Esophagus squamous epithelium (tissue), 5 donors: ENCODE measurements at regions not wholly inside any gene's neighbourhood (a gene's known extent, or its start where the extent isn't known, plus 50 kb on each side); places are given as distances from the start of the nearest gene placed in this dataset.

ENCODE experiments used
- DNase-seq: peaks from one replicate; lab custom pipeline; 2025; lab: John Stamatoyannopoulos, UW
- H3K27ac ChIP-seq, 4 donors: fragments of 200-600 bp; sonication (generic); one replicate each; pipeline ENCODE4 v1.5.1; 2016 to 2019; ENCODE audit warnings: mild to moderate bottlenecking in 1 of 4
- H3K27me3 ChIP-seq, 4 donors: fragments of 200-600 bp; sonication (generic); 1 replicate in 3 of 4; 2 replicates in 1 of 4; pipeline versions ENCODE4 v1.5.1 to v1.6.0; 2017 to 2021; ENCODE audit warnings: antibody characterized with exemption in 1 of 4
- H3K36me3 ChIP-seq, 3 donors: fragments of 200-600 bp; sonication (generic); one replicate each; pipeline ENCODE4 v1.5.1; 2016 to 2019
- H3K4me1 ChIP-seq, 3 donors: fragments of 200-600 bp; sonication (generic); one replicate each; pipeline ENCODE4 v1.5.1; 2017 to 2019
- H3K4me3 ChIP-seq, 4 donors: fragments of 200-600 bp; sonication (generic); 1 replicate in 3 of 4; 2 replicates in 1 of 4; pipeline ENCODE4 v1.5.1; 2016 to 2019; ENCODE audit warnings: mild to moderate bottlenecking in 2 of 4, moderate library complexity in 1 of 4
- H3K9me3 ChIP-seq, 3 donors: fragments of 200-600 bp; sonication (generic); one replicate each; pipeline ENCODE4 v1.5.1; 2016 to 2019
- POLR2A ChIP-seq, 4 donors: fragments of 450-650 bp; IDR thresholded peaks; one replicate each; pipeline ENCODE4 v1.6.1; 2017; ENCODE audit warnings: antibody characterized with exemption in 4 of 4, mild to moderate bottlenecking in 4 of 4, moderate library complexity in 3 of 4
- WGBS, 2 donors: methylation state at CpG; one replicate each; pipeline ENCODE4 v1.1.5; 2018; 5-methylcytosine and 5-hydroxymethylcytosine counted together
- intact Hi-C: fragments of 100-400 bp; cut with DNase I; formaldehyde crosslinking; loops from one replicate; pipeline ENCODE4 v1.15.0; 2022
- TF ChIP-seq, protein P1 (sequence below), 6 experiments: fragments of 450-650 bp in 4 of 6; fragments of 200-600 bp in 2 of 6; sonication (generic) in 2 of 6; IDR thresholded peaks; one replicate each; pipeline ENCODE4 v1.5.1; 2016 to 2019; ENCODE audit warnings: antibody characterized with exemption in 6 of 6, mild to moderate bottlenecking in 4 of 6, moderate library complexity in 4 of 6
- donor health status: DM: yes; HTN: yes; CAD: no.

DNA sequence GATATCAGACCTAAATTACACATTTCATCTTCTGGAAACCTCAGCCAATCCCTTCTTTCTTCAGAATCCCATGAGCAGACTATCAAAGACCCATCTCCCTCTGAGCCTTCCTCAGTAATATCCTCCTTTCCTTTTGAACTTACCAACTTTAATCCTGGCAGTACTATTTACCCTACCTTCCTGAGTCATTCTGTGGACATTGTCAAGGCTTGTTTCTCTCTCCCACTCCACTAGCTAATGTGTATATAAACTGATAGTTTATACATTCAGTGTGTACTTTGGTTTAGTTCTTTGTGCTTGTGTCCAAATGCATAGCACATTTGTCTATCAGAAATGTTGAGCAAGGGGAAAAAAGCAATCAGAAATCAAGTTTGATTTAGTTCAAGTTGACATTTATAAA lies 568.3 kb downstream of the CSNK1G3 start:
- Histone ChIP-seq H3K36me3 (no peaks in the 10 kb centered on the region), H3K9me3 (no peaks in the 10 kb centered on the region), H3K27me3 (no peaks in the 10 kb centered on the region), H3K4me1 (peaks cover 0 to 19% (median 0%) of the 10 kb centered on the region in 3 donors), H3K27ac (no peak overlapping the region), H3K4me3 (no peak overlapping the region)
- intact Hi-C loops = no loop called here
- TF ChIP-seq POLR2A (IDR thresholded peaks at IDR 0.05) = no peak
- TF ChIP-seq, protein P1, sequence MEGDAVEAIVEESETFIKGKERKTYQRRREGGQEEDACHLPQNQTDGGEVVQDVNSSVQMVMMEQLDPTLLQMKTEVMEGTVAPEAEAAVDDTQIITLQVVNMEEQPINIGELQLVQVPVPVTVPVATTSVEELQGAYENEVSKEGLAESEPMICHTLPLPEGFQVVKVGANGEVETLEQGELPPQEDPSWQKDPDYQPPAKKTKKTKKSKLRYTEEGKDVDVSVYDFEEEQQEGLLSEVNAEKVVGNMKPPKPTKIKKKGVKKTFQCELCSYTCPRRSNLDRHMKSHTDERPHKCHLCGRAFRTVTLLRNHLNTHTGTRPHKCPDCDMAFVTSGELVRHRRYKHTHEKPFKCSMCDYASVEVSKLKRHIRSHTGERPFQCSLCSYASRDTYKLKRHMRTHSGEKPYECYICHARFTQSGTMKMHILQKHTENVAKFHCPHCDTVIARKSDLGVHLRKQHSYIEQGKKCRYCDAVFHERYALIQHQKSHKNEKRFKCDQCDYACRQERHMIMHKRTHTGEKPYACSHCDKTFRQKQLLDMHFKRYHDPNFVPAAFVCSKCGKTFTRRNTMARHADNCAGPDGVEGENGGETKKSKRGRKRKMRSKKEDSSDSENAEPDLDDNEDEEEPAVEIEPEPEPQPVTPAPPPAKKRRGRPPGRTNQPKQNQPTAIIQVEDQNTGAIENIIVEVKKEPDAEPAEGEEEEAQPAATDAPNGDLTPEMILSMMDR (IDR thresholded peaks at IDR 0.05) = no peak
- DNase-seq = no peak

- intact Hi-C loops = no loop called here
- no peak for DNase-seq
- Histone ChIP-seq H3K27me3 (no peaks in the 10 kb centered on the region), H3K9me3 (no peaks in the 10 kb centered on the region), H3K4me3 (no peak overlapping the region), H3K4me1 (peaks cover 0 to 19% (median 0%) of the 10 kb centered on the region in 3 donors), H3K27ac (no peak overlapping the region), H3K36me3 (no peaks in the 10 kb centered on the region)
- TF ChIP-seq POLR2A (IDR thresholded peaks at IDR 0.05) = no peak
- TF ChIP-seq, protein P1 (IDR thresholded peaks at IDR 0.05) = no peak
Observed at GRCh38 chr5:124079062-124079461, 567.1 kb downstream of the CSNK1G3 start.

DNA sequence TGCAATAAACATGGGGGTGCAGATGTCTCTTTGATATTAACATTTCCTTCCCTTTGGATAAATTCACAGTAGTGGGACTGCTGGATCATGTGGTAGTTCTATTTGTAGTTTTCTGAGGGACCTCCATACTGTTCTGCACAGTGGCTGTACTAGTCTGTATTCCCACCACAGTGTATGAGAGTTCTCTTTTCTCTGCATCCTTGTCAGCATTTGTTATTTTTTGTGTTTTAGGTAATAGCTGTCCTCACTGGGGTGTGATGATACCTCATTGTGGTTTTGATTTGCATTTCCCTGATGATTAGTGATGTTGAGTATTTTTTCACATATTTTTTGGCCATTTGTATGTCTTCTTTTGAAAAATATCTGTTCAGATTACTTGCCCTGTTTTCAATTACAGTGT lies 562.5 kb downstream of the CSNK1G3 start:
- Histone ChIP-seq H3K9me3 (no peaks in the 10 kb centered on the region), H3K4me3 (no peak overlapping the region), H3K36me3 (no peaks in the 10 kb centered on the region), H3K27me3 (no peaks in the 10 kb centered on the region), H3K4me1 (no peaks in the 10 kb centered on the region), H3K27ac (no peak overlapping the region)
- no peak for TF ChIP-seq POLR2A (IDR thresholded peaks at IDR 0.05)
- TF ChIP-seq, protein P1 (IDR thresholded peaks at IDR 0.05) = no peak
- intact Hi-C loops = no loop called here
- no peak for DNase-seq

- DNase-seq = no peak
- TF ChIP-seq, protein P1 (IDR thresholded peaks at IDR 0.05) = no peak
- no peak for TF ChIP-seq POLR2A (IDR thresholded peaks at IDR 0.05)
- H3K27ac ChIP-seq = no peak overlapping the region
- H3K36me3 ChIP-seq = no peaks in the 10 kb centered on the region
- no peaks in the 10 kb centered on the region for H3K4me1 ChIP-seq
- no peak overlapping the region for H3K4me3 ChIP-seq
- intact Hi-C loops = no loop called here
- H3K9me3 ChIP-seq = no peaks in the 10 kb centered on the region
- H3K27me3 ChIP-seq = no peaks in the 10 kb centered on the region
Observed at GRCh38 chr5:124072570-124072969, 560.6 kb downstream of the CSNK1G3 start.

- no peak for TF ChIP-seq POLR2A (IDR thresholded peaks at IDR 0.05)
- TF ChIP-seq, protein P1 (IDR thresholded peaks at IDR 0.05) = no peak
- Histone ChIP-seq H3K4me1 (no peaks in the 10 kb centered on the region), H3K27me3 (no peaks in the 10 kb centered on the region), H3K27ac (no peak overlapping the region), H3K9me3 (no peaks in the 10 kb centered on the region), H3K36me3 (no peaks in the 10 kb centered on the region), H3K4me3 (no peak overlapping the region)
- DNase-seq = no peak
- intact Hi-C loops = no loop called here
- 61 to 63% methylated on average over 4 of the region's 4 CpGs for WGBS, 2 donors
Observed at GRCh38 chr5:124071039-124071438, 559.1 kb downstream of the CSNK1G3 start.
